ENCODE measurements at regions not wholly inside any gene's neighbourhood (a gene's known extent, or its start where the extent isn't known, plus 50 kb on each side); places are given as distances from the start of the nearest gene placed in this dataset.

DNA sequence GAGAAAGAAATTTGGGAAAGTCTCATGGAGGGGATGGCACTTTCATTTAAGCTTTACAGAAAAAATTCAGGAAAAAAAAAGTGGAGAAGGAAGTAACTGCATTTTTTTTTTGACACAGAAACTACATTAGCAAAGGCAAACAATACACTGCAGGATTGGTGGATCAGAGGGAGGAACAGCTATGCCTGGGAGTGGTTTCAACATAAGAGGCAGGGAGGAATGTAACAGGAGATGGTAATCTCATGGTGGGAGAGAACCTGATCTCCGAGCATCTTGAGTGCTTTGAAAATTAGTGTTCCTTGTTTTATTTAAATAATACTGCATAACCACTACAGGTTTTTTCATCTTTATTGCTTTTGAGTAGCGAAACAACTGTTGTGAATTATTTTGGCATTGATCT lies 249.4 kb downstream of the FAM170A start:
- Histone ChIP-seq H3K4me3 (no peak overlapping the region), H3K27me3 (ENCODE audit: low read depth) (no peaks in the 10 kb centered on the region), H3K36me3 (no peaks in the 10 kb centered on the region), H3K9me3 (no peaks in the 10 kb centered on the region), H3K4me1 (no peaks in the 10 kb centered on the region), H3K27ac (no peak overlapping the region)
- DNase-seq (no peak), ATAC-seq (peak in 1 of 2 donors; percentile 56)
- intact Hi-C loops (cut with DNase I) = no loop called here
- TF ChIP-seq, protein P1, sequence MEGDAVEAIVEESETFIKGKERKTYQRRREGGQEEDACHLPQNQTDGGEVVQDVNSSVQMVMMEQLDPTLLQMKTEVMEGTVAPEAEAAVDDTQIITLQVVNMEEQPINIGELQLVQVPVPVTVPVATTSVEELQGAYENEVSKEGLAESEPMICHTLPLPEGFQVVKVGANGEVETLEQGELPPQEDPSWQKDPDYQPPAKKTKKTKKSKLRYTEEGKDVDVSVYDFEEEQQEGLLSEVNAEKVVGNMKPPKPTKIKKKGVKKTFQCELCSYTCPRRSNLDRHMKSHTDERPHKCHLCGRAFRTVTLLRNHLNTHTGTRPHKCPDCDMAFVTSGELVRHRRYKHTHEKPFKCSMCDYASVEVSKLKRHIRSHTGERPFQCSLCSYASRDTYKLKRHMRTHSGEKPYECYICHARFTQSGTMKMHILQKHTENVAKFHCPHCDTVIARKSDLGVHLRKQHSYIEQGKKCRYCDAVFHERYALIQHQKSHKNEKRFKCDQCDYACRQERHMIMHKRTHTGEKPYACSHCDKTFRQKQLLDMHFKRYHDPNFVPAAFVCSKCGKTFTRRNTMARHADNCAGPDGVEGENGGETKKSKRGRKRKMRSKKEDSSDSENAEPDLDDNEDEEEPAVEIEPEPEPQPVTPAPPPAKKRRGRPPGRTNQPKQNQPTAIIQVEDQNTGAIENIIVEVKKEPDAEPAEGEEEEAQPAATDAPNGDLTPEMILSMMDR (IDR thresholded peaks at IDR 0.05) = no peak

DNA sequence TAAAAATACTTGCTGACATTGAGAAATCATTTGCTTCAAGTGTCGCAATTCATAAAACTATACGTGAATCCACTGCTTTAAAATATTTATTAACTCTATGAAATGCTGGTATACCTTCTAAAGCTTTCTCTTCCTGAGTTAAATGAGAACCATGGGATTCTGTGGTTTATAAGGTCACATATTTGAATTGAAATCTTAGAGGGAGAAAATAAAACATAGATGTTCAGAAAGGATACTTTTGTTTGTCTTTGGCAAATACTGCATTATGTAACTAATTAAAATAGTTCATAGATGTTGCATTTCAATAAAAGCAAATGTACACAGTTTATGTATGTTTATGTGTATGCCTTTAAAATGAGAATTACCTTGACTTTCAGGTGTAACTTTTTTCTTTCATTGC lies 250.1 kb downstream of the FAM170A start:
- Histone ChIP-seq H3K27ac (no peak overlapping the region), H3K36me3 (no peaks in the 10 kb centered on the region), H3K27me3 (ENCODE audit: low read depth) (no peaks in the 10 kb centered on the region), H3K4me3 (no peak overlapping the region), H3K9me3 (no peaks in the 10 kb centered on the region), H3K4me1 (no peaks in the 10 kb centered on the region)
- DNase-seq = no peak
- no peak for ATAC-seq
- TF ChIP-seq, protein P1 (IDR thresholded peaks at IDR 0.05) = no peak
- intact Hi-C loops (cut with DNase I) = no loop called here

DNA sequence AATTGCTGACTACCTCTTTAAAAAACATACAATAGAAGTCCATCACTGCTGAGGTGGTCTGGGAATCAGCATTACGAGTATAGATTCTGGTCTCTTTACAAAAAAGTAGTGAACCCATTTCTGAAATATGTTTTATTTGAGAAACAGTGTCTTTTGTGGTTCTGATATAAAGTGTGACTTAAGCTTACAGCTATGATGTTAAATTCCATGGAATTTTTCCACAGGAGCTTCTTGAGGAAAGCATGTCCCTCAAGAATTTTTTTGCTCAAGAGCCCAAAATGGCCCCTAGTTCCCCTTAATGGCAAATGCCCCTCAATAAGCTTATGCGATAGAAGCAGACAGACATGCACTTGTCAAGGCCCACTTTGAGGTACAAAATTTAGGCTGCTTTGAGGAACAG lies 265.7 kb downstream of the FAM170A start:
- H3K9me3 ChIP-seq = no peaks in the 10 kb centered on the region
- no peaks in the 10 kb centered on the region for H3K27me3 ChIP-seq (ENCODE audit: low read depth)
- H3K4me3 ChIP-seq = no peak overlapping the region
- intact Hi-C loops (cut with DNase I) = no loop called here
- TF ChIP-seq, protein P1 (IDR thresholded peaks at IDR 0.05) = no peak
- no peaks in the 10 kb centered on the region for H3K36me3 ChIP-seq
- H3K4me1 ChIP-seq = no peaks in the 10 kb centered on the region
- ATAC-seq (no peak), DNase-seq (no peak)
- H3K27ac ChIP-seq = no peak overlapping the region

DNA sequence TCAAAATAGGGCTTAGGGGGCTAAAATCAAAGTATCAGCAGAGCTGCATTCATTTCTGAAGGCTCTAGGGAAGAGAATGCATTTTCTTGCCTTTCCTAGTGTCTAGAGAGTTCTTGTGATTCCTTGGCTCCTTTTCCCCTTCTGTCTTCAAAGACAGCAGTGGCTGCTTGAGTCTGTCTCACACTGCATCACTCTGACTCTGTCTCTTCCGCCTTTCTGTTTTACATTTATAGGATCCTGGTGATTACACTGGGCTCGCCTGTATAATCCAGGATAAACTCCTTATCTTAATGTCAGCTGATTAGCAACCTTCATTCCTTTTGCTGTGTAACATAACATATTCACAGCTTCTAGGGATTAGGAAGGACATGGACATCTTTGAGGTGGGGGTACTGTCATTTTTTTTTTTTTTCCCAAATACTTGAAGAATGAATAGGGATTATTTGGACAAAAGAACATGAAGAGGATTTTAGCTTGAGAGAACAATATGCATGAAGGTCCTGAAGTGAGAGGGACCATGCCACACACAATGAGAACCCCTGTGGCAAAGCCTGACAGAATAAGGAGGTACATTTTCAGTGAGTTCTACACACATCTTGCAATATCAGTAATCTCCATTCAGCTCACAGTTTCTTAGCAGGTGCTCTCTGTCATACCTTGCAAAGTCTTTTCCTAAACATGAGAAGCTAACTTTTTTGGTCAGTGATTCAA lies 267.6 kb downstream of the FAM170A start:
- Histone ChIP-seq H3K9me3 (no peaks in the 10 kb centered on the region), H3K4me1 (no peaks in the 10 kb centered on the region), H3K27me3 (ENCODE audit: low read depth) (no peaks in the 10 kb centered on the region), H3K36me3 (no peaks in the 10 kb centered on the region), H3K27ac (no peak overlapping the region), H3K4me3 (no peak overlapping the region)
- ATAC-seq (no peak), DNase-seq (no peak)
- TF ChIP-seq, protein P1 (IDR thresholded peaks at IDR 0.05) = no peak
- intact Hi-C loops (cut with DNase I) = no loop called here

DNA sequence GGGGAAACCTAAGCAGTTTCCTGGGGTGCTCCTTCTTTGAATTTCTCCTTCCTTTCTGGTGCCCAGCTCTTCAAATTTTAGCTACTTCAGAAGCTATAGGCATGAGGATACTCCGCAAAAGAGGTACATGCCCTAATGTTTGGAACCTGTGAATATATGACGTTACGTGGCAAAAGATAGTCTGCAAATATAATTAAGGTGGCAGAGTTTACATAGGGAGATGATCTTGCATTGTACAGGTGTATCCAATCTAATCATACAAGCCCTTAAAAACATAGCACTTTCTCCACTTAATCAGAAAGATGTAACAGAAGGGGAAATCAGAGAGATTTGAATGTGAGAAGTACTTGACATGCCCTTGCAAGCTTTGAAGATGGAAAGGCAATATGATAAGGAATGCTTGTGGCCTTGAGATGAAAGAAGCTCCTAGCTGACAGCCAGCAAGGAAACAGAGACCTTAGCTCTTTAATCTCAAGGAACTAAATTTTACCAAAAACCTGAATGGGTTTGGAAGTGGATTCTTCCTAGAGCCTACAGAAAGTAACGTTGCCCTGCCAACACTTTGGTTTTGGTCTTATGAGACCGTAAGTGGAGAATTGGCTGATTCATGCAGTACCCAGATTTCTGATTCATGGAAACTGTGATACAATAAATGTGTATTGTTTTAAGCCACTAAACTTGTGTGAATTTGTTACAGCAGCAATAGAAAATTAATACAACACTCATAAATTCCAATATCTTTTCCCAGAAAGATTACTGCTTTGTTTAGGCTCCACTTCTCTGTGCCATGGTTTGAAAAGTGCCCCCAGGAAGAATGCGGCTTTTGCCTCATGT lies 268.4 kb downstream of the FAM170A start:
- Histone ChIP-seq H3K27me3 (ENCODE audit: low read depth) (no peaks in the 10 kb centered on the region), H3K27ac (no peak overlapping the region), H3K4me1 (no peaks in the 10 kb centered on the region), H3K9me3 (no peaks in the 10 kb centered on the region), H3K4me3 (no peak overlapping the region), H3K36me3 (no peaks in the 10 kb centered on the region)
- no peak for ATAC-seq
- TF ChIP-seq, protein P1 (IDR thresholded peaks at IDR 0.05) = no peak
- no peak for DNase-seq
- intact Hi-C loops (cut with DNase I) = no loop called here
